ENCODE measurements at regions not wholly inside any gene's neighbourhood (a gene's known extent, or its start where the extent isn't known, plus 50 kb on each side); places are given as distances from the start of the nearest gene placed in this dataset.

GRCh38 chr9:83167126-83167525 is 104.2 kb upstream of the RASEF start:
- TF ChIP-seq CTCF (IDR thresholded peaks at IDR 0.05 in 4 of 5, conservative IDR thresholded peaks at IDR 0.05 in 1 of 5): no peak
- no peak for TF ChIP-seq POLR2A (IDR thresholded peaks at IDR 0.05)

Data from gastrocnemius medialis (tissue), 4 donors.